ENCODE measurements at regions not wholly inside any gene's neighbourhood (a gene's known extent, or its start where the extent isn't known, plus 50 kb on each side); places are given as distances from the start of the nearest gene placed in this dataset.

- Mint-ChIP-seq H3K27me3 (ENCODE audit: unreplicated experiment) (peaks cover 3% of the 10 kb centered on the region), H3K4me1 (ENCODE audit: unreplicated experiment) (peaks cover 5% of the 10 kb centered on the region), H3K4me3 (ENCODE audit: unreplicated experiment) (no peak overlapping the region), H3K9me3 (ENCODE audit: unreplicated experiment) (no peaks in the 10 kb centered on the region), H3K36me3 (ENCODE audit: unreplicated experiment) (no peaks in the 10 kb centered on the region), H3K27ac (ENCODE audit: unreplicated experiment) (no peak overlapping the region)
- DNase-seq (ENCODE audit: extremely low spot score, unreplicated experiment) = no peak
- no peak for TF ChIP-seq CTCF (IDR thresholded peaks at IDR 0.05)
Measured at GRCh38 chr9:106056328-106056727, 362.0 kb downstream of the TMEM38B start.

GRCh38 chr9:106058460-106058859 is 364.1 kb downstream of the TMEM38B start:
- TF ChIP-seq CTCF (IDR thresholded peaks at IDR 0.05) = no peak
- H3K9me3 Mint-ChIP-seq (ENCODE audit: unreplicated experiment) = no peaks in the 10 kb centered on the region
- no peak overlapping the region for H3K27ac Mint-ChIP-seq (ENCODE audit: unreplicated experiment)
- no peaks in the 10 kb centered on the region for H3K36me3 Mint-ChIP-seq (ENCODE audit: unreplicated experiment)
- no peaks in the 10 kb centered on the region for H3K27me3 Mint-ChIP-seq (ENCODE audit: unreplicated experiment)
- H3K4me3 Mint-ChIP-seq (ENCODE audit: unreplicated experiment) = no peak overlapping the region
- DNase-seq (ENCODE audit: extremely low spot score, unreplicated experiment) = no peak
- H3K4me1 Mint-ChIP-seq (ENCODE audit: unreplicated experiment) = no peaks in the 10 kb centered on the region

- no peaks in the 10 kb centered on the region for H3K9me3 Mint-ChIP-seq (ENCODE audit: unreplicated experiment)
- no peak for DNase-seq (ENCODE audit: extremely low spot score, unreplicated experiment)
- no peaks in the 10 kb centered on the region for H3K36me3 Mint-ChIP-seq (ENCODE audit: unreplicated experiment)
- H3K4me1 Mint-ChIP-seq (ENCODE audit: unreplicated experiment) = no peaks in the 10 kb centered on the region
- no peak overlapping the region for H3K27ac Mint-ChIP-seq (ENCODE audit: unreplicated experiment)
- H3K4me3 Mint-ChIP-seq (ENCODE audit: unreplicated experiment) = no peak overlapping the region
- no peak for TF ChIP-seq CTCF (IDR thresholded peaks at IDR 0.05)
- H3K27me3 Mint-ChIP-seq (ENCODE audit: unreplicated experiment) = no peaks in the 10 kb centered on the region
Measured at GRCh38 chr9:106059886-106060285, 365.5 kb downstream of the TMEM38B start.

- Mint-ChIP-seq H3K36me3 (ENCODE audit: unreplicated experiment) (no peaks in the 10 kb centered on the region), H3K4me3 (ENCODE audit: unreplicated experiment) (no peak overlapping the region)
- no peak for TF ChIP-seq CTCF (IDR thresholded peaks at IDR 0.05)
Measured at GRCh38 chr9:106060885-106061284, 366.5 kb downstream of the TMEM38B start.

GRCh38 chr9:106062250-106062649 is 367.9 kb downstream of the TMEM38B start:
- no peak for DNase-seq (ENCODE audit: extremely low spot score, unreplicated experiment)
- Mint-ChIP-seq H3K4me1 (ENCODE audit: unreplicated experiment) (no peaks in the 10 kb centered on the region), H3K9me3 (ENCODE audit: unreplicated experiment) (no peaks in the 10 kb centered on the region), H3K27me3 (ENCODE audit: unreplicated experiment) (no peaks in the 10 kb centered on the region), H3K36me3 (ENCODE audit: unreplicated experiment) (no peaks in the 10 kb centered on the region), H3K4me3 (ENCODE audit: unreplicated experiment) (no peak overlapping the region), H3K27ac (ENCODE audit: unreplicated experiment) (no peak overlapping the region)
- TF ChIP-seq CTCF (IDR thresholded peaks at IDR 0.05) = no peak

More at GRCh38 chr9:106060885-106061284, 366.5 kb downstream of the TMEM38B start:
- Mint-ChIP-seq H3K9me3 (ENCODE audit: unreplicated experiment) (no peaks in the 10 kb centered on the region), H3K27ac (ENCODE audit: unreplicated experiment) (no peak overlapping the region), H3K4me1 (ENCODE audit: unreplicated experiment) (no peaks in the 10 kb centered on the region), H3K27me3 (ENCODE audit: unreplicated experiment) (no peaks in the 10 kb centered on the region)
- no peak for DNase-seq (ENCODE audit: extremely low spot score, unreplicated experiment)

All from osteocyte (in vitro differentiated cells).